Gastroesophageal sphincter (tissue), 4 donors: ENCODE measurements at regions not wholly inside any gene's neighbourhood (a gene's known extent, or its start where the extent isn't known, plus 50 kb on each side); places are given as distances from the start of the nearest gene placed in this dataset.

Experiments
- ATAC-seq: fragments of 150-250 bp; one replicate; pipeline ENCODE4 v1.9.1; 2016; ENCODE audit warnings: mild to moderate bottlenecking, moderate library complexity
- H3K27ac ChIP-seq, 4 donors: fragments of 200-600 bp; sonication (generic) in 3 of 4; 1 replicate in 3 of 4; 2 replicates in 1 of 4; pipeline ENCODE4 v1.5.1; 2016 to 2019
- H3K27me3 ChIP-seq: fragments of 200-600 bp; sonication (generic); one replicate; pipeline ENCODE4 v1.5.1; 2019
- H3K36me3 ChIP-seq, 2 donors: fragments of 200-600 bp; sonication (generic); one replicate each; pipeline ENCODE4 v1.5.1; 2019; ENCODE audit warnings: control low read depth in 1 of 2
- H3K4me1 ChIP-seq, 3 donors: fragments of 200-600 bp; sonication (generic); 1 replicate in 2 of 3; 2 replicates in 1 of 3; pipeline ENCODE4 v1.5.1; 2016 to 2019; ENCODE audit warnings: control low read depth in 2 of 3
- H3K4me3 ChIP-seq, 2 donors: fragments of 200-600 bp; sonication (generic); one replicate each; pipeline ENCODE4 v1.5.1; 2019; ENCODE audit warnings: mild to moderate bottlenecking in 1 of 2, moderate library complexity in 1 of 2
- H3K9me3 ChIP-seq, 3 donors: fragments of 200-600 bp; sonication (generic); one replicate each; pipeline ENCODE4 v1.5.1; 2017 to 2019; ENCODE audit warnings: control low read depth in 2 of 3
- CTCF ChIP-seq, 4 experiments: fragments of 200-600 bp in 2 of 4; fragments of 450-650 bp in 2 of 4; sonication (generic) in 1 of 4; IDR thresholded peaks; one replicate each; pipeline ENCODE4 v1.5.1; 2017 to 2019; ENCODE audit warnings: antibody characterized with exemption in 4 of 4, mild to moderate bottlenecking in 2 of 4, moderate library complexity in 2 of 4
- EP300 ChIP-seq: sonication (generic); formaldehyde crosslinking; IDR thresholded peaks from one replicate; pipeline ENCODE4 v1.6.1; 2017; ENCODE audit warnings: antibody characterized with exemption, mild to moderate bottlenecking
- POLR2A ChIP-seq, 2 donors: fragments of 450-650 bp; IDR thresholded peaks; one replicate each; pipeline ENCODE4 v1.6.1; 2017; ENCODE audit warnings: antibody characterized with exemption in 2 of 2, mild to moderate bottlenecking in 2 of 2, moderate library complexity in 1 of 2
- POLR2AphosphoS5 ChIP-seq: sonication (generic); formaldehyde crosslinking; IDR thresholded peaks from one replicate; pipeline ENCODE4 v1.6.1; 2017; ENCODE audit warnings: antibody characterized with exemption
- WGBS, 2 donors: methylation state at CpG; one replicate each; pipeline ENCODE4 v1.1.5; 2018; ENCODE audit warnings: low coverage in 1 of 2; 5-methylcytosine and 5-hydroxymethylcytosine counted together

GRCh38 chr2:13135369-13135768 lies 418.6 kb downstream of the TRIB2 start:
- no peaks in the 10 kb centered on the region for H3K27me3 ChIP-seq
- no peak for TF ChIP-seq EP300
- no peak for TF ChIP-seq POLR2AphosphoS5
- TF ChIP-seq POLR2A (IDR thresholded peaks at IDR 0.05) = no peak
- TF ChIP-seq CTCF (IDR thresholded peaks at IDR 0.05) = no peak
- WGBS, 2 donors = 16 to 22% methylated on average over 3 of the region's 3 CpGs
- no peaks in the 10 kb centered on the region for H3K36me3 ChIP-seq
- H3K4me3 ChIP-seq = no peak overlapping the region
- H3K27ac ChIP-seq = no peak overlapping the region
- ATAC-seq = no peak
- no peaks in the 10 kb centered on the region for H3K4me1 ChIP-seq
- H3K9me3 ChIP-seq = no peaks in the 10 kb centered on the region

- no peak overlapping the region for H3K27ac ChIP-seq
- H3K9me3 ChIP-seq = no peaks in the 10 kb centered on the region
- WGBS, 2 donors = 57 to 67% methylated on average over 1 of the region's 1 CpG
- TF ChIP-seq CTCF (IDR thresholded peaks at IDR 0.05) (no peak), POLR2A (IDR thresholded peaks at IDR 0.05) (no peak), EP300 (no peak), POLR2AphosphoS5 (no peak)
- ATAC-seq = no peak
- H3K4me1 ChIP-seq = no peaks in the 10 kb centered on the region
- no peak overlapping the region for H3K4me3 ChIP-seq
- H3K27me3 ChIP-seq = no peaks in the 10 kb centered on the region
- H3K36me3 ChIP-seq = no peaks in the 10 kb centered on the region
Observed at GRCh38 chr2:13135856-13136255, 419.1 kb downstream of the TRIB2 start.

- H3K36me3 ChIP-seq = no peaks in the 10 kb centered on the region
- 81 to 83% methylated on average over 2 to 3 of the region's 3 CpGs for WGBS, 2 donors
Observed at GRCh38 chr2:13137679-13138078, 420.9 kb downstream of the TRIB2 start.

GRCh38 chr2:13141315-13141714 lies 424.6 kb downstream of the TRIB2 start:
- Histone ChIP-seq H3K27ac (no peak overlapping the region), H3K9me3 (no peaks in the 10 kb centered on the region), H3K36me3 (no peaks in the 10 kb centered on the region), H3K4me3 (no peak overlapping the region), H3K4me1 (no peaks in the 10 kb centered on the region), H3K27me3 (no peaks in the 10 kb centered on the region)
- WGBS, 2 donors = 80 to 82% methylated on average over 1 to 2 of the region's 2 CpGs
- TF ChIP-seq CTCF (IDR thresholded peaks at IDR 0.05) (no peak), POLR2A (IDR thresholded peaks at IDR 0.05) (no peak), EP300 (no peak), POLR2AphosphoS5 (no peak)
- no peak for ATAC-seq

More at GRCh38 chr2:13137679-13138078, 420.9 kb downstream of the TRIB2 start:
- no peak overlapping the region for H3K4me3 ChIP-seq
- H3K4me1 ChIP-seq = no peaks in the 10 kb centered on the region
- H3K9me3 ChIP-seq = no peaks in the 10 kb centered on the region
- H3K27me3 ChIP-seq = no peaks in the 10 kb centered on the region
- ATAC-seq = no peak
- no peak overlapping the region for H3K27ac ChIP-seq
- TF ChIP-seq POLR2A (IDR thresholded peaks at IDR 0.05) (no peak), POLR2AphosphoS5 (no peak), EP300 (no peak), CTCF (IDR thresholded peaks at IDR 0.05) (no peak)

- no peak for TF ChIP-seq CTCF (IDR thresholded peaks at IDR 0.05)
- no peak for TF ChIP-seq POLR2A (IDR thresholded peaks at IDR 0.05)
- no peak for TF ChIP-seq EP300
- no peak for TF ChIP-seq POLR2AphosphoS5
- H3K27ac ChIP-seq = no peak overlapping the region
- no peak overlapping the region for H3K4me3 ChIP-seq
- no peak for ATAC-seq
- no peaks in the 10 kb centered on the region for H3K36me3 ChIP-seq
- WGBS, 2 donors = 50 to 60% methylated on average over 2 of the region's 2 CpGs
- H3K4me1 ChIP-seq = no peaks in the 10 kb centered on the region
- no peaks in the 10 kb centered on the region for H3K9me3 ChIP-seq
- H3K27me3 ChIP-seq = no peaks in the 10 kb centered on the region
Observed at GRCh38 chr2:13143451-13143850, 426.7 kb downstream of the TRIB2 start.
